ENCODE measurements at regions not wholly inside any gene's neighbourhood (a gene's known extent, or its start where the extent isn't known, plus 50 kb on each side); places are given as distances from the start of the nearest gene placed in this dataset.

DNA sequence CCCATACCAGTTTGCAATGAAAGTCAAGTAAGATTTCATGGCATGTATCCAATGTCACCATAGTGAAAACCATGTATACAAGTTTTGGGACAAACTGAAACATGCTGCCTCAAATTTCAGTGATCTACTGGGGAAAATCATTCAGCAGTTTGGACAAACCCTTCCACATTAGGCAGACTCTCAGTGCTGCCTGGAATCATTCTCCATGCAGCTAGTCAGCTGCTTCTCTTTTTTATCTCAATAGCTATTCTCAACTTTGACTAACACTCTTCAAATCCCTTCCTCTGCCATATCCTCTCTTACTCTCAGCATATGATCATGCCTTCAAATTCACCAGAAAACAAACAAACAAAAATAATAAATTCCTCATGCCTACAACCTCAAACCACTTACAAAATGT is 323.3 kb downstream of the MAN2A1 start:
- FAIRE-seq (no peak), DNase-seq (ENCODE audit: low read depth) (no peak)
- H3K36me3 ChIP-seq (ENCODE audit: control insufficient read depth, insufficient read depth, low read length) = no peaks in the 10 kb centered on the region
- H3K4me3 ChIP-seq (ENCODE audit: low read depth, low read length) = no peak overlapping the region
- H3K27me3 ChIP-seq (ENCODE audit: control insufficient read depth, insufficient read depth, low read length) = no peaks in the 10 kb centered on the region
- TF ChIP-seq, protein P1, sequence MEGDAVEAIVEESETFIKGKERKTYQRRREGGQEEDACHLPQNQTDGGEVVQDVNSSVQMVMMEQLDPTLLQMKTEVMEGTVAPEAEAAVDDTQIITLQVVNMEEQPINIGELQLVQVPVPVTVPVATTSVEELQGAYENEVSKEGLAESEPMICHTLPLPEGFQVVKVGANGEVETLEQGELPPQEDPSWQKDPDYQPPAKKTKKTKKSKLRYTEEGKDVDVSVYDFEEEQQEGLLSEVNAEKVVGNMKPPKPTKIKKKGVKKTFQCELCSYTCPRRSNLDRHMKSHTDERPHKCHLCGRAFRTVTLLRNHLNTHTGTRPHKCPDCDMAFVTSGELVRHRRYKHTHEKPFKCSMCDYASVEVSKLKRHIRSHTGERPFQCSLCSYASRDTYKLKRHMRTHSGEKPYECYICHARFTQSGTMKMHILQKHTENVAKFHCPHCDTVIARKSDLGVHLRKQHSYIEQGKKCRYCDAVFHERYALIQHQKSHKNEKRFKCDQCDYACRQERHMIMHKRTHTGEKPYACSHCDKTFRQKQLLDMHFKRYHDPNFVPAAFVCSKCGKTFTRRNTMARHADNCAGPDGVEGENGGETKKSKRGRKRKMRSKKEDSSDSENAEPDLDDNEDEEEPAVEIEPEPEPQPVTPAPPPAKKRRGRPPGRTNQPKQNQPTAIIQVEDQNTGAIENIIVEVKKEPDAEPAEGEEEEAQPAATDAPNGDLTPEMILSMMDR (IDR thresholded peaks at IDR 0.05; ENCODE audit: insufficient read depth, low read length, severe bottlenecking) = no peak

DNA sequence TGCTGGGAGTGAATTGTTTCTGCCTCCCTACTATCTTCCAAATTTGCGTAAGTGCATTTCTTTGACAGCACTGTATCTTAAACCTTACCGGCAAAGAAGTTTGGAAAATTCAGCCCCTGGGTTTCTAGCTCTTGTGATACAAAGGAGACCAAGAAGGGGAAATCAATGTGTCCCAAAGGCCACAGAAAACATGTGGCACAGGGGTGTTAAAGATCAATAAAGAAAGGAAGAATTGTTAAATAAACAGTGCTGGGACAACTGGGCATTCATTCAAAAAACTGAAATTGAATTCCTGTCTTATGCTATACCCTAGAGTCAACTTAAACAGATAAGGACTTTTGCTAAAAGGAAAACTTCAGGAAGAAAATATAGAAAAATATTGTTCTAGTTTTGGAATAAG is 328.1 kb downstream of the MAN2A1 start:
- TF ChIP-seq, protein P1 (IDR thresholded peaks at IDR 0.05; ENCODE audit: insufficient read depth, low read length, severe bottlenecking) = no peak
- no peak for DNase-seq (ENCODE audit: low read depth)
- no peaks in the 10 kb centered on the region for H3K27me3 ChIP-seq (ENCODE audit: control insufficient read depth, insufficient read depth, low read length)
- no peaks in the 10 kb centered on the region for H3K36me3 ChIP-seq (ENCODE audit: control insufficient read depth, insufficient read depth, low read length)
- FAIRE-seq = no peak
- no peak overlapping the region for H3K4me3 ChIP-seq (ENCODE audit: low read depth, low read length)

DNA sequence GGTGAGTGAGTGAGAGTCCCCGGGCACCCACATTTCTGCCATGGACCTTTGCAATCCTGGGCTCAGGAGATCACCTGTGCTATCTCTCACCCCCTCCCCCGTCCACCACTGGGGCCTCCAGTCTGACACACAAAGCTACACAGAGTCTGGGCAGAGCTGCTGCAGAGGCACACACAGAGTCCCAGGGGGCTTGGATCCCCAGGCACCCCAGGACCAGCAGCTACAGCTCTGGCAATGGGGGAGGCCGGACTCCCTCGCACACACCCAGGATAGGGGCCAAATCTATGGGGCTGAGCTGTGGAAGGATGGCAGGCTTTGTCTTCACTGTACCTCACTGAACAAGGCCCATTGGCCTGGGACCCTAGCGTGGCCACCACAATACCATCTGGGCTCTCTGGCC is 328.8 kb downstream of the MAN2A1 start:
- TF ChIP-seq, protein P1 (IDR thresholded peaks at IDR 0.05; ENCODE audit: insufficient read depth, low read length, severe bottlenecking) = no peak
- no peak overlapping the region for H3K4me3 ChIP-seq (ENCODE audit: low read depth, low read length)
- no peak for FAIRE-seq
- DNase-seq (ENCODE audit: low read depth) = no peak
- H3K36me3 ChIP-seq (ENCODE audit: control insufficient read depth, insufficient read depth, low read length) = no peaks in the 10 kb centered on the region
- no peaks in the 10 kb centered on the region for H3K27me3 ChIP-seq (ENCODE audit: control insufficient read depth, insufficient read depth, low read length)

DNA sequence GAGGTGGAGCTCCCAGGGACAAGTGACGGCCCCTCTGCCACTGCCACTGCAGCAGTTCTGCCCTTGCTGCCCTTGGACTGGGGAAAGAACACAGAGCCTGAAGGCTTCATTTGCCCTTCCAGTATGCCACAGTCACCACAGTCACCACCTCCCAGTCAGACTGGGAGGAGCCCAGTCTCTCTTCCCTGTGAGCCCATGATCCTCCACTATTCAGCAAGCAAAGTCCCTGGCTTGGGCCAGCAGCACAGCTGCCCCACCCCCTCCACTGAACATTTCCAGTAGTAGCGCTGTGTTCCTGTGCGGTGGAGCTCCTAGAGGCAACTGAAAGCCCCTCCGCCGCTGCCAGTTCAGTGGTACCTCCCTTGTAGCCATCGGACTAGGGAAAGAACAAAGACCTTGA is 329.4 kb downstream of the MAN2A1 start:
- DNase-seq (ENCODE audit: low read depth) (no peak), FAIRE-seq (no peak)
- Histone ChIP-seq H3K36me3 (ENCODE audit: control insufficient read depth, insufficient read depth, low read length) (no peaks in the 10 kb centered on the region), H3K27me3 (ENCODE audit: control insufficient read depth, insufficient read depth, low read length) (no peaks in the 10 kb centered on the region), H3K4me3 (ENCODE audit: low read depth, low read length) (no peak overlapping the region)
- TF ChIP-seq, protein P1 (IDR thresholded peaks at IDR 0.05; ENCODE audit: insufficient read depth, low read length, severe bottlenecking) = no peak

DNA sequence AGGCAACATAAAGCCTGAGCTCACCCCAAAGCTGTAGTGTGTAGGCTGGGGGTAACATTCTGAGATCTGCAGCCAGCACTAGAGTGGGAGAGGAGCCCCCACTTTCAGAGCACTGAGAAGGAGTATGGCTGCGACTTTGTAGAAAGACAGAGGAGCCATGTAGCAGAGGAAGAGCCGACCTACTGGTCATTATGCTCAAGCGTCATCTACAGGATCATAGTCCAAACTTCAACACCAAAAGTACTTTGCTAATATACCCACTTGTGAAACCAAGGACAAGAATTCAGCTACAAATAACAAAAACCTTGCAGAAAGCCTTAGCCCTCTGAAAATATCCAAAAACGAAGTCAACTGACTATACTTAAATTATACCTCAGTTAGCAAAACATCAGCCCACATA is 330.1 kb downstream of the MAN2A1 start:
- H3K4me3 ChIP-seq (ENCODE audit: low read depth, low read length) = no peak overlapping the region
- H3K36me3 ChIP-seq (ENCODE audit: control insufficient read depth, insufficient read depth, low read length) = no peaks in the 10 kb centered on the region
- FAIRE-seq = no peak
- H3K27me3 ChIP-seq (ENCODE audit: control insufficient read depth, insufficient read depth, low read length) = no peaks in the 10 kb centered on the region
- DNase-seq (ENCODE audit: low read depth) = no peak
- TF ChIP-seq, protein P1 (IDR thresholded peaks at IDR 0.05; ENCODE audit: insufficient read depth, low read length, severe bottlenecking) = no peak

DNA sequence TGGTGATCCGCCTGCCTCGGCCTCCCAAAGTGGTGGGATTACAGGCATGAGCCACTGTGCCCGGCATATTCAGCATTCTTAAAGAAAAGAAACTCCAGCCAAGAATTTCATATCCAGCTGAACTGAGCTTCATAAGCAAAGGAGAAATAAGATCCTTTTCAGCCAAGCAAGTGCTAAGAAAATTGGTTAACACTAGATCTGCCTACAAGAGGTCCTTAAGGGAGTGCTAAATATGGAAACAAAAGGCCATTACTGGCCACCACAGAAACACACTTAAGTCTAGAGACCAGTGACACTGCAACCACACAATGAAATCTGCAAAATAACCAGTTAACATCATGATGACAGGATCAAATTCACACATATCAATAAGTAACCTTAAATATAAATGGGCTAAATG is 331.5 kb downstream of the MAN2A1 start:
- TF ChIP-seq, protein P1 (IDR thresholded peaks at IDR 0.05; ENCODE audit: insufficient read depth, low read length, severe bottlenecking) = no peak
- FAIRE-seq (no peak), DNase-seq (ENCODE audit: low read depth) (no peak)
- no peaks in the 10 kb centered on the region for H3K27me3 ChIP-seq (ENCODE audit: control insufficient read depth, insufficient read depth, low read length)
- H3K4me3 ChIP-seq (ENCODE audit: low read depth, low read length) = no peak overlapping the region
- no peaks in the 10 kb centered on the region for H3K36me3 ChIP-seq (ENCODE audit: control insufficient read depth, insufficient read depth, low read length)
